SK-N-MC (cell line): ENCODE measurements at regions not wholly inside any gene's neighbourhood (a gene's known extent, or its start where the extent isn't known, plus 50 kb on each side); places are given as distances from the start of the nearest gene placed in this dataset.
A peak's percentile ranks its signal among the peaks of the same experiment; 100 is the strongest.

Experiments
- DNase-seq: peaks from one replicate; pipeline ENCODE4 v3.0.0-alpha.2; 2011; ENCODE audit warnings: low read depth, low spot score
- H3K27ac ChIP-seq: fragments of 200-600 bp; sonication (generic); 2 replicates; pipeline ENCODE4 v1.5.1; 2016; ENCODE audit warnings: mixed run types
- H3K36me3 ChIP-seq: fragments of 200-600 bp; sonication (generic); 2 replicates; pipeline ENCODE4 v1.6.1; 2017; ENCODE audit warnings: antibody characterized with exemption, low read length, mixed read lengths; ENCODE audit not compliant: insufficient read depth
- H3K4me3 ChIP-seq: fragments of 200-600 bp; sonication (generic); 2 replicates; pipeline ENCODE4 v1.5.1; 2016
- H3K9ac ChIP-seq: fragments of 200-600 bp; sonication (generic); 2 replicates; pipeline ENCODE4 v1.8.0; 2017; ENCODE audit warnings: mixed run types, mixed read lengths; ENCODE audit not compliant: insufficient read length
- H3K9me3 ChIP-seq: fragments of 200-600 bp; sonication (generic); 2 replicates; pipeline ENCODE4 v1.6.1; 2017; ENCODE audit warnings: low read depth, mild to moderate bottlenecking, antibody characterized with exemption, low read length, moderate library complexity, mixed read lengths
- EZH2 ChIP-seq: fragments of 200-600 bp; sonication (generic); IDR thresholded peaks from one replicate; pipeline ENCODE4 v1.6.1; 2017; ENCODE audit warnings: antibody characterized with exemption
- FOXP2 ChIP-seq: optimal IDR thresholded peaks from 2 replicates; pipeline ENCODE3; 2011; ENCODE audit warnings: mild to moderate bottlenecking, moderate library complexity; ENCODE audit not compliant: insufficient read depth; ENCODE audit errors: extremely low read length, control extremely low read depth
- POLR2AphosphoS5 ChIP-seq: IDR thresholded peaks from 2 replicates; pipeline ENCODE4 v1.6.1; 2012; ENCODE audit warnings: mild to moderate bottlenecking, low read depth, low read length, borderline replicate concordance

- H3K9ac ChIP-seq = no peak overlapping the region
- H3K27ac ChIP-seq = no peak overlapping the region
- no peaks in the 10 kb centered on the region for H3K9me3 ChIP-seq
- TF ChIP-seq POLR2AphosphoS5 = no peak
- TF ChIP-seq EZH2 = no peak
- TF ChIP-seq FOXP2 = no peak
- no peaks in the 10 kb centered on the region for H3K36me3 ChIP-seq
- no peak for DNase-seq
- no peak overlapping the region for H3K4me3 ChIP-seq
These were observed 185.2 kb downstream of the ANKRD50 start for GRCh38 chr4:124527364-124527763.

- H3K9me3 ChIP-seq = no peaks in the 10 kb centered on the region
- H3K27ac ChIP-seq = peak overlapping the region; percentile 72
- peak overlapping the region; percentile 25 for H3K9ac ChIP-seq
- H3K4me3 ChIP-seq = no peak overlapping the region
- TF ChIP-seq POLR2AphosphoS5 (no peak), FOXP2 (no peak), EZH2 (no peak)
- peak; percentile 51 for DNase-seq
- H3K36me3 ChIP-seq = no peaks in the 10 kb centered on the region
These were observed 183.4 kb downstream of the ANKRD50 start for GRCh38 chr4:124529131-124529530.

- TF ChIP-seq FOXP2 = no peak
- no peak for TF ChIP-seq EZH2
- no peak for TF ChIP-seq POLR2AphosphoS5
- H3K9me3 ChIP-seq = no peaks in the 10 kb centered on the region
- no peak for DNase-seq
- H3K9ac ChIP-seq = no peak overlapping the region
- no peak overlapping the region for H3K27ac ChIP-seq
- H3K36me3 ChIP-seq = no peaks in the 10 kb centered on the region
- no peak overlapping the region for H3K4me3 ChIP-seq
These were observed 182.0 kb downstream of the ANKRD50 start for GRCh38 chr4:124530464-124531077.

- no peaks in the 10 kb centered on the region for H3K36me3 ChIP-seq
- no peak for TF ChIP-seq POLR2AphosphoS5
- no peak for TF ChIP-seq FOXP2
- TF ChIP-seq EZH2 = no peak
- DNase-seq = no peak
- H3K4me3 ChIP-seq = no peak overlapping the region
- H3K9me3 ChIP-seq = no peaks in the 10 kb centered on the region
- no peak overlapping the region for H3K27ac ChIP-seq
- no peak overlapping the region for H3K9ac ChIP-seq
These were observed 178.4 kb downstream of the ANKRD50 start for GRCh38 chr4:124534131-124534530.

- DNase-seq = no peak
- TF ChIP-seq POLR2AphosphoS5 (no peak), FOXP2 (no peak), EZH2 (no peak)
- no peak overlapping the region for H3K27ac ChIP-seq
- no peaks in the 10 kb centered on the region for H3K36me3 ChIP-seq
- H3K9me3 ChIP-seq = no peaks in the 10 kb centered on the region
- no peak overlapping the region for H3K4me3 ChIP-seq
- no peak overlapping the region for H3K9ac ChIP-seq
These were observed 177.5 kb downstream of the ANKRD50 start for GRCh38 chr4:124535003-124535402.

GRCh38 chr4:124536946-124537345, 175.6 kb downstream of the ANKRD50 start:
- DNase-seq = no peak
- no peak for TF ChIP-seq POLR2AphosphoS5
- no peak for TF ChIP-seq FOXP2
- no peak for TF ChIP-seq EZH2
- H3K9ac ChIP-seq = no peak overlapping the region
- H3K36me3 ChIP-seq = no peaks in the 10 kb centered on the region
- H3K9me3 ChIP-seq = no peaks in the 10 kb centered on the region
- no peak overlapping the region for H3K4me3 ChIP-seq
- no peak overlapping the region for H3K27ac ChIP-seq

- Histone ChIP-seq H3K4me3 (no peak overlapping the region), H3K27ac (no peak overlapping the region), H3K36me3 (no peaks in the 10 kb centered on the region), H3K9ac (no peak overlapping the region), H3K9me3 (no peaks in the 10 kb centered on the region)
- no peak for DNase-seq
- TF ChIP-seq POLR2AphosphoS5 (no peak), EZH2 (no peak)
These were observed 174.6 kb downstream of the ANKRD50 start for GRCh38 chr4:124537971-124538370.

GRCh38 chr4:124540014-124540413, 172.5 kb downstream of the ANKRD50 start:
- H3K9me3 ChIP-seq = no peaks in the 10 kb centered on the region
- TF ChIP-seq POLR2AphosphoS5 (no peak), FOXP2 (no peak), EZH2 (no peak)
- H3K9ac ChIP-seq = no peak overlapping the region
- no peak for DNase-seq
- no peak overlapping the region for H3K4me3 ChIP-seq
- H3K27ac ChIP-seq = no peak overlapping the region
- H3K36me3 ChIP-seq = no peaks in the 10 kb centered on the region

- no peak overlapping the region for H3K9ac ChIP-seq
- H3K4me3 ChIP-seq = no peak overlapping the region
- TF ChIP-seq POLR2AphosphoS5 = no peak
- TF ChIP-seq EZH2 = no peak
- TF ChIP-seq FOXP2 = no peak
- no peaks in the 10 kb centered on the region for H3K9me3 ChIP-seq
- DNase-seq = no peak
- H3K27ac ChIP-seq = no peak overlapping the region
- H3K36me3 ChIP-seq = no peaks in the 10 kb centered on the region
These were observed 170.7 kb downstream of the ANKRD50 start for GRCh38 chr4:124541652-124542420.
